ENCODE measurements at regions not wholly inside any gene's neighbourhood (a gene's known extent, or its start where the extent isn't known, plus 50 kb on each side); places are given as distances from the start of the nearest gene placed in this dataset.

- peak; percentile 19 for DNase-seq
- H3K9me3 Mint-ChIP-seq (ENCODE audit: unreplicated experiment), result peaks cover 3% of the 10 kb centered on the region
- peaks cover 4% of the 10 kb centered on the region for H3K27me3 Mint-ChIP-seq (ENCODE audit: unreplicated experiment)
- peak overlapping the region; percentile 11 for H3K4me3 Mint-ChIP-seq (ENCODE audit: unreplicated experiment)
- H3K4me1 Mint-ChIP-seq (ENCODE audit: low read depth, unreplicated experiment), result peaks cover 14% of the 10 kb centered on the region
- peak overlapping the region; percentile 57 for H3K27ac Mint-ChIP-seq (ENCODE audit: unreplicated experiment)
- peaks cover 7% of the 10 kb centered on the region for H3K36me3 Mint-ChIP-seq (ENCODE audit: unreplicated experiment)
- TF ChIP-seq CTCF (IDR thresholded peaks at IDR 0.05; ENCODE audit: partially characterized antibody, unreplicated experiment), result no peak
These were observed 324.1 kb upstream of the GRAMD2B start for GRCh38 chr5:126099077-126099476.

- Mint-ChIP-seq H3K36me3 (ENCODE audit: unreplicated experiment) (peaks cover 7% of the 10 kb centered on the region), H3K9me3 (ENCODE audit: unreplicated experiment) (peaks cover 3% of the 10 kb centered on the region), H3K4me1 (ENCODE audit: low read depth, unreplicated experiment) (peaks cover 14% of the 10 kb centered on the region), H3K4me3 (ENCODE audit: unreplicated experiment) (no peak overlapping the region), H3K27ac (ENCODE audit: unreplicated experiment) (no peak overlapping the region), H3K27me3 (ENCODE audit: unreplicated experiment) (peaks cover 4% of the 10 kb centered on the region)
- peak; percentile 64 for TF ChIP-seq CTCF (IDR thresholded peaks at IDR 0.05; ENCODE audit: partially characterized antibody, unreplicated experiment)
- DNase-seq, result peak; percentile 26
These were observed 322.4 kb upstream of the GRAMD2B start for GRCh38 chr5:126100767-126101166.

GRCh38 chr5:126101901-126102300 lies 321.3 kb upstream of the GRAMD2B start:
- peak overlapping the region; percentile 38 for H3K27ac Mint-ChIP-seq (ENCODE audit: unreplicated experiment)
- H3K4me3 Mint-ChIP-seq (ENCODE audit: unreplicated experiment), result no peak overlapping the region
- H3K9me3 Mint-ChIP-seq (ENCODE audit: unreplicated experiment), result peaks cover 3% of the 10 kb centered on the region
- no peak for TF ChIP-seq CTCF (IDR thresholded peaks at IDR 0.05; ENCODE audit: partially characterized antibody, unreplicated experiment)
- no peak for DNase-seq
- peaks cover 7% of the 10 kb centered on the region for H3K36me3 Mint-ChIP-seq (ENCODE audit: unreplicated experiment)
- H3K4me1 Mint-ChIP-seq (ENCODE audit: low read depth, unreplicated experiment), result peaks cover 14% of the 10 kb centered on the region
- peaks cover 4% of the 10 kb centered on the region for H3K27me3 Mint-ChIP-seq (ENCODE audit: unreplicated experiment)

- no peak for TF ChIP-seq CTCF (IDR thresholded peaks at IDR 0.05; ENCODE audit: partially characterized antibody, unreplicated experiment)
- no peak for DNase-seq
- peaks cover 14% of the 10 kb centered on the region for H3K4me1 Mint-ChIP-seq (ENCODE audit: low read depth, unreplicated experiment)
- no peaks in the 10 kb centered on the region for H3K36me3 Mint-ChIP-seq (ENCODE audit: unreplicated experiment)
- H3K4me3 Mint-ChIP-seq (ENCODE audit: unreplicated experiment), result no peak overlapping the region
- peaks cover 4% of the 10 kb centered on the region for H3K27me3 Mint-ChIP-seq (ENCODE audit: unreplicated experiment)
- no peak overlapping the region for H3K27ac Mint-ChIP-seq (ENCODE audit: unreplicated experiment)
- peaks cover 3% of the 10 kb centered on the region for H3K9me3 Mint-ChIP-seq (ENCODE audit: unreplicated experiment)
These were observed 320.2 kb upstream of the GRAMD2B start for GRCh38 chr5:126103050-126103449.

GRCh38 chr5:126103868-126104267 lies 319.3 kb upstream of the GRAMD2B start:
- peaks cover 3% of the 10 kb centered on the region for H3K9me3 Mint-ChIP-seq (ENCODE audit: unreplicated experiment)
- no peak for DNase-seq
- H3K4me3 Mint-ChIP-seq (ENCODE audit: unreplicated experiment), result no peak overlapping the region
- H3K36me3 Mint-ChIP-seq (ENCODE audit: unreplicated experiment), result no peaks in the 10 kb centered on the region
- no peak for TF ChIP-seq CTCF (IDR thresholded peaks at IDR 0.05; ENCODE audit: partially characterized antibody, unreplicated experiment)
- H3K27ac Mint-ChIP-seq (ENCODE audit: unreplicated experiment), result no peak overlapping the region
- peaks cover 12% of the 10 kb centered on the region for H3K4me1 Mint-ChIP-seq (ENCODE audit: low read depth, unreplicated experiment)
- peaks cover 4% of the 10 kb centered on the region for H3K27me3 Mint-ChIP-seq (ENCODE audit: unreplicated experiment)

All from glutamatergic neuron (in vitro differentiated cells).